ENCODE measurements at regions not wholly inside any gene's neighbourhood (a gene's known extent, or its start where the extent isn't known, plus 50 kb on each side); places are given as distances from the start of the nearest gene placed in this dataset.

- no peak for DNase-seq (ENCODE audit: low read depth)
- H3K4me3 ChIP-seq (replicated peaks; ENCODE audit: low read depth, low read length) = no peak overlapping the region
- TF ChIP-seq, protein P1, sequence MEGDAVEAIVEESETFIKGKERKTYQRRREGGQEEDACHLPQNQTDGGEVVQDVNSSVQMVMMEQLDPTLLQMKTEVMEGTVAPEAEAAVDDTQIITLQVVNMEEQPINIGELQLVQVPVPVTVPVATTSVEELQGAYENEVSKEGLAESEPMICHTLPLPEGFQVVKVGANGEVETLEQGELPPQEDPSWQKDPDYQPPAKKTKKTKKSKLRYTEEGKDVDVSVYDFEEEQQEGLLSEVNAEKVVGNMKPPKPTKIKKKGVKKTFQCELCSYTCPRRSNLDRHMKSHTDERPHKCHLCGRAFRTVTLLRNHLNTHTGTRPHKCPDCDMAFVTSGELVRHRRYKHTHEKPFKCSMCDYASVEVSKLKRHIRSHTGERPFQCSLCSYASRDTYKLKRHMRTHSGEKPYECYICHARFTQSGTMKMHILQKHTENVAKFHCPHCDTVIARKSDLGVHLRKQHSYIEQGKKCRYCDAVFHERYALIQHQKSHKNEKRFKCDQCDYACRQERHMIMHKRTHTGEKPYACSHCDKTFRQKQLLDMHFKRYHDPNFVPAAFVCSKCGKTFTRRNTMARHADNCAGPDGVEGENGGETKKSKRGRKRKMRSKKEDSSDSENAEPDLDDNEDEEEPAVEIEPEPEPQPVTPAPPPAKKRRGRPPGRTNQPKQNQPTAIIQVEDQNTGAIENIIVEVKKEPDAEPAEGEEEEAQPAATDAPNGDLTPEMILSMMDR (IDR thresholded peaks at IDR 0.05; ENCODE audit: low read length, missing control alignments) = no peak
These were observed 412.6 kb downstream of the DMRT2 start for GRCh38 chr9:1462626-1463308.

GRCh38 chr9:1469996-1470395, 419.8 kb downstream of the DMRT2 start:
- no peak overlapping the region for H3K4me3 ChIP-seq (replicated peaks; ENCODE audit: low read depth, low read length)
- DNase-seq (ENCODE audit: low read depth) = no peak
- TF ChIP-seq, protein P1 (IDR thresholded peaks at IDR 0.05; ENCODE audit: low read length, missing control alignments) = no peak

DNA sequence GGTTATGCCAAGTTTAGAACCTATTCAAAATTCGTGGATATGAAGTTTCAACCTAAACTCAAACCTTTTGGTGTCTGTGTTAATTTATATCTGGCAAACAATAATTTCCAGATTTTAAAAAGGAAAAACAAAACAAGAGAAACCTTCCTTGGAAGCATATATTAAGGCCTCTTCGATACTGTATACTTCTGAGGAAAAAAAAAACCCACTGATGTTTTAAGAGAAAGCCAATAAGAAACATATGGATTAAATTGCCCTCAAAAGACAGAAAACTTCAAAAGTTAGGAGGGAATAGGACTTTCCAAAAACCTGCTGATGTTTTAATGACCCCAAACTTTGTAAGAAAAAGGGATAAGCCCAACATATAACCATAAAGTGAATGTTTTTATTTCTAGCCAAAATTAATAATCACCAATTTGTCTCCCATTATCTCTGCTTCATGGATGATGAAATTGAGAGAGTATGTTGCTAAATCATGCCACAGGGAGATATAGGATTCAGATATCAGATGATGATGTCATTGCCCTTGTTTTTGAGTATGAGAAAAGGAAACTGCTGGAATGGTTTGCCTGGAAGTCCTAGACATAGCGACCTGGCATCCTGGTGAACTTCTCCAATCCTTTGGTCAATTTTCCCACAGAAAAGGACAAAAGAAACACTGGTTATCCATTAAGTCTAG, 423.9 kb downstream of the DMRT2 start:
- DNase-seq (ENCODE audit: low read depth) = no peak
- TF ChIP-seq, protein P1 (IDR thresholded peaks at IDR 0.05; ENCODE audit: low read length, missing control alignments) = no peak
- no peak overlapping the region for H3K4me3 ChIP-seq (replicated peaks; ENCODE audit: low read depth, low read length)

- TF ChIP-seq, protein P1 (IDR thresholded peaks at IDR 0.05; ENCODE audit: low read length, missing control alignments) = no peak
- H3K4me3 ChIP-seq (replicated peaks; ENCODE audit: low read depth, low read length) = no peak overlapping the region
- DNase-seq (ENCODE audit: low read depth) = no peak
These were observed 424.5 kb downstream of the DMRT2 start for GRCh38 chr9:1474671-1475070.

GRCh38 chr9:1490341-1491232, 440.4 kb downstream of the DMRT2 start:
- TF ChIP-seq, protein P1 (IDR thresholded peaks at IDR 0.05; ENCODE audit: low read length, missing control alignments) = no peak
- no peak overlapping the region for H3K4me3 ChIP-seq (replicated peaks; ENCODE audit: low read depth, low read length)
- DNase-seq (ENCODE audit: low read depth) = no peak

DNA sequence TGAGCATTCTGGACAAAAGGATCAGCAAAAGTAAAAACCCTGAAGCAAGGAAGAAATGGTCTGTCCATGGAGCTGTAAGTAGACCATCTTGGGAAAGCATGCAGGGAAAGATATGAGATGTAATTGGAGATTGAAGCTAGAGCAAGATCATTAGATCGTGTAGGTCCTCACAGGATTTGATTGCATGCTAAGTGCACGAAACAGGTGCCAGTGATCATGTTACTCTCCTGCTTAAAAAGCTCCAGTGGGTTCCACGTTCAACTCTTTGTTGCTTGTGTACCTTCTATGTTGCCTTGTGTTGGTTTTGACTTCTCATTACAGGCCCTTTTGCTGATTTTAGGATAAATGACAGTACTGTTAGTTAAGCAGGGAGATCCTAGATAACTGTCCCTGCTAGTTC, 442.0 kb downstream of the DMRT2 start:
- no peak for DNase-seq (ENCODE audit: low read depth)
- TF ChIP-seq, protein P1 (IDR thresholded peaks at IDR 0.05; ENCODE audit: low read length, missing control alignments) = no peak

More for the DNA sequence above, 442.0 kb downstream of the DMRT2 start:
- H3K4me3 ChIP-seq (replicated peaks; ENCODE audit: low read depth, low read length) = no peak overlapping the region

All from fibroblast of pulmonary artery (primary cell).